Renal cortex interstitium (tissue), 11 donors: ENCODE measurements at regions not wholly inside any gene's neighbourhood (a gene's known extent, or its start where the extent isn't known, plus 50 kb on each side); places are given as distances from the start of the nearest gene placed in this dataset.

Experiments
- DNase-seq, 11 donors: peaks; one replicate each; pipeline ENCODE4 v3.0.0-alpha.2; 2013; ENCODE audit warnings: low read depth in 9 of 11, low spot score in 4 of 11; ENCODE audit errors: extremely low read depth in 1 of 11

- no peak for DNase-seq
Measured at GRCh38 chr9:106639873-106640568, 222.9 kb upstream of the ZNF462 start.

GRCh38 chr9:106643211-106643930 is 219.6 kb upstream of the ZNF462 start:
- DNase-seq: no peak

- DNase-seq: no peak
Measured at GRCh38 chr9:106644661-106645060, 218.3 kb upstream of the ZNF462 start.

- DNase-seq: no peak
Measured at GRCh38 chr9:106648799-106649198, 214.2 kb upstream of the ZNF462 start.

GRCh38 chr9:106649664-106650063 is 213.3 kb upstream of the ZNF462 start:
- no peak for DNase-seq

- no peak for DNase-seq
Measured at GRCh38 chr9:106653213-106653612, 209.8 kb upstream of the ZNF462 start.

GRCh38 chr9:106655966-106656365 is 207.0 kb upstream of the ZNF462 start:
- no peak for DNase-seq

- DNase-seq: no peak
Measured at GRCh38 chr9:106657926-106658325, 205.0 kb upstream of the ZNF462 start.

- DNase-seq: no peak
Measured at GRCh38 chr9:106668534-106668933, 194.4 kb upstream of the ZNF462 start.

GRCh38 chr9:106669835-106670234 is 193.1 kb upstream of the ZNF462 start:
- no peak for DNase-seq

- DNase-seq: no peak
Measured at GRCh38 chr9:106670418-106670817, 192.5 kb upstream of the ZNF462 start.

- no peak for DNase-seq
Measured at GRCh38 chr9:106675780-106676179, 187.2 kb upstream of the ZNF462 start.

- DNase-seq: no peak
Measured at GRCh38 chr9:106677374-106677773, 185.6 kb upstream of the ZNF462 start.

- DNase-seq: no peak
Measured at GRCh38 chr9:106677830-106678229, 185.1 kb upstream of the ZNF462 start.

- no peak for DNase-seq
Measured at GRCh38 chr9:106678273-106678672, 184.7 kb upstream of the ZNF462 start.

- no peak for DNase-seq
Measured at GRCh38 chr9:106682420-106682819, 180.5 kb upstream of the ZNF462 start.

GRCh38 chr9:106683454-106683853 is 179.5 kb upstream of the ZNF462 start:
- DNase-seq: no peak

GRCh38 chr9:106684940-106685695 is 177.8 kb upstream of the ZNF462 start:
- DNase-seq: no peak

GRCh38 chr9:106689089-106689488 is 173.9 kb upstream of the ZNF462 start:
- no peak for DNase-seq

- DNase-seq: no peak
Measured at GRCh38 chr9:106691627-106692026, 171.3 kb upstream of the ZNF462 start.
